SK-N-SH (cell line): ENCODE measurements at regions not wholly inside any gene's neighbourhood (a gene's known extent, or its start where the extent isn't known, plus 50 kb on each side); places are given as distances from the start of the nearest gene placed in this dataset.

Experiments
- CTCF ChIA-PET: fragments of 300-600, 350-600 bp; formaldehyde crosslinking; extraction: SDS; loops from one replicate; lab custom pipeline; 2021; lab: Yijun Ruan, JAX
- POLR2A ChIA-PET: fragments of 350-600 bp; sonication (Branson Sonifier 250); formaldehyde crosslinking; extraction: SDS; loops from one replicate; lab custom pipeline; 2020; ENCODE audit warnings: antibody characterized with exemption, inconsistent platforms; lab: Yijun Ruan, JAX
- DNase-seq: peaks from one replicate; pipeline ENCODE4 v3.0.0; 2012
- H2AFZ ChIP-seq: fragments of 200-600 bp; sonication (generic); 2 replicates; pipeline ENCODE4 v1.8.1; 2016; ENCODE audit warnings: antibody characterized with exemption, mild to moderate bottlenecking, low read depth
- H3F3A ChIP-seq: fragments of 200-600 bp; sonication (generic); replicated peaks from 2 replicates; pipeline ENCODE3; 2016; ENCODE audit warnings: antibody characterized with exemption, mild to moderate bottlenecking; ENCODE audit not compliant: insufficient read depth
- H3K27ac ChIP-seq, 2 experiments: fragments of 200-500 bp in 1 of 2; fragments of 200-600 bp in 1 of 2; sonication (Bioruptor generic) in 1 of 2; sonication (generic), shearing (Covaris generic) in 1 of 2; 2 replicates each; pipeline versions ENCODE4 v1.5.1 to v1.6.1; 2014 to 2016; ENCODE audit warnings: low read depth in 2 of 2, inconsistent platforms in 1 of 2, low read length in 1 of 2, mild to moderate bottlenecking in 1 of 2, mixed read lengths in 1 of 2
- H3K27me3 ChIP-seq: fragments of 200-600 bp; sonication (generic), shearing (Covaris generic); 2 replicates; pipeline ENCODE4 v1.6.1; 2016; ENCODE audit warnings: mixed run types; ENCODE audit not compliant: insufficient read depth
- H3K36me3 ChIP-seq, 2 experiments: fragments of 200-500 bp in 1 of 2; fragments of 200-600 bp in 1 of 2; sonication (Bioruptor generic) in 1 of 2; sonication (generic) in 1 of 2; replicated peaks in 1 of 2; 2 replicates each; pipeline versions ENCODE3 to v1.5.1; 2014 to 2016; ENCODE audit warnings: low read length in 1 of 2, mild to moderate bottlenecking in 1 of 2; ENCODE audit not compliant: insufficient read depth in 2 of 2, control insufficient read depth in 1 of 2
- H3K4me1 ChIP-seq, 2 experiments: fragments of 200-500 bp in 1 of 2; fragments of 200-600 bp in 1 of 2; sonication (Bioruptor generic) in 1 of 2; sonication (generic), shearing (Covaris generic) in 1 of 2; 2 replicates each; pipeline versions ENCODE4 v1.5.1 to v1.6.1; 2014 to 2016; ENCODE audit warnings: low read depth in 1 of 2, low read length in 1 of 2, mixed run types in 1 of 2; ENCODE audit not compliant: insufficient read depth in 2 of 2, control insufficient read depth in 1 of 2
- H3K4me2 ChIP-seq: fragments of 200-600 bp; sonication (generic), shearing (Covaris generic); 2 replicates; pipeline ENCODE4 v1.6.1; 2017; ENCODE audit warnings: mixed run types
- H3K4me3 ChIP-seq, 2 experiments: fragments of 200-500 bp in 1 of 2; fragments of 200-600 bp in 1 of 2; sonication (Bioruptor generic) in 1 of 2; sonication (generic), shearing (Covaris generic) in 1 of 2; 2 replicates each; pipeline versions ENCODE4 v1.5.1 to v1.8.1; 2014 to 2016; ENCODE audit warnings: low read depth in 2 of 2, inconsistent platforms in 1 of 2, low read length in 1 of 2, mild to moderate bottlenecking in 1 of 2, mixed read lengths in 1 of 2, moderate library complexity in 1 of 2
- H3K79me2 ChIP-seq: fragments of 200-600 bp; sonication (generic); 2 replicates; pipeline ENCODE4 v1.8.1; 2017; ENCODE audit warnings: mild to moderate bottlenecking; ENCODE audit not compliant: insufficient read depth
- H3K9ac ChIP-seq: fragments of 200-600 bp; sonication (generic); 2 replicates; pipeline ENCODE4 v1.6.1; 2017; ENCODE audit warnings: mixed run types
- H3K9me2 ChIP-seq: fragments of 200-600 bp; sonication (generic); 2 replicates; pipeline ENCODE4 v1.6.1; 2017; ENCODE audit warnings: mixed run types
- H3K9me3 ChIP-seq: fragments of 200-600 bp; sonication (generic); 2 replicates; pipeline ENCODE4 v1.6.1; 2017; ENCODE audit warnings: mixed run types, mild to moderate bottlenecking, moderate library complexity
- H4K20me1 ChIP-seq: fragments of 200-600 bp; sonication (generic); 2 replicates; pipeline ENCODE4 v1.6.1; 2017; ENCODE audit warnings: mild to moderate bottlenecking, mixed run types; ENCODE audit not compliant: insufficient read depth
- ELF1 ChIP-seq: IDR thresholded peaks from 2 replicates; pipeline ENCODE4 v1.4.0; 2012
- EP300 ChIP-seq, 2 experiments: IDR thresholded peaks; 2 replicates each; pipeline versions ENCODE4 v1.4.0 to v1.6.1; 2012; ENCODE audit warnings: borderline replicate concordance in 1 of 2, low read depth in 1 of 2, low read length in 1 of 2
- EZH2phosphoT487 ChIP-seq: fragments of 200-600 bp; sonication (generic); IDR thresholded peaks from 2 replicates; pipeline ENCODE4 v1.6.1; 2017; ENCODE audit warnings: low read depth, mixed run types, mild to moderate bottlenecking, antibody characterized with exemption, moderate library complexity, borderline replicate concordance
- FOSL2 ChIP-seq: IDR thresholded peaks from 2 replicates; pipeline ENCODE4 v1.4.0; 2012; ENCODE audit warnings: low read depth, mild to moderate bottlenecking, moderate library complexity, borderline replicate concordance
- FOXJ3 ChIP-seq: sonication (generic); formaldehyde crosslinking; IDR thresholded peaks from 2 replicates; pipeline ENCODE4 v1.5.1; 2020; ENCODE audit warnings: mild to moderate bottlenecking, missing genetic modification reagents
- GABPA ChIP-seq: IDR thresholded peaks from 2 replicates; pipeline ENCODE4 v1.4.0; 2012; ENCODE audit warnings: low read depth, mild to moderate bottlenecking
- JUND ChIP-seq: IDR thresholded peaks from 2 replicates; pipeline ENCODE4 v1.4.0; 2012
- POLR2AphosphoS5 ChIP-seq: IDR thresholded peaks from 2 replicates; pipeline ENCODE4 v1.6.1; 2012; ENCODE audit warnings: low read depth, low read length
- SIN3A ChIP-seq: IDR thresholded peaks from 2 replicates; pipeline ENCODE4 v1.6.1; 2012; ENCODE audit warnings: low read depth, mild to moderate bottlenecking, low read length, moderate library complexity, borderline replicate concordance
- SMC3 ChIP-seq: IDR thresholded peaks from 2 replicates; pipeline ENCODE4 v1.6.1; 2012; ENCODE audit warnings: low read depth, low read length, improper control_type of control experiment
- TCF12 ChIP-seq: IDR thresholded peaks from 2 replicates; pipeline ENCODE4 v1.4.0; 2012
- TEAD4 ChIP-seq: IDR thresholded peaks from 2 replicates; pipeline ENCODE4 v1.4.0; 2012; ENCODE audit warnings: mild to moderate bottlenecking, borderline replicate concordance; ENCODE audit not compliant: insufficient read depth
- WGBS: methylation state at CpG from one replicate; pipeline ENCODE4 v1.1.6; 2017; ENCODE audit warnings: low lambda C conversion rate; 5-methylcytosine and 5-hydroxymethylcytosine counted together
- TF ChIP-seq, protein P1 (sequence below): IDR thresholded peaks from 2 replicates; pipeline ENCODE4 v1.6.1; 2012; ENCODE audit warnings: mild to moderate bottlenecking, low read depth, low read length, moderate library complexity
- TF ChIP-seq, protein P2 (sequence below): IDR thresholded peaks from 2 replicates; pipeline ENCODE4 v1.4.0; 2012; ENCODE audit warnings: low read depth
- TF ChIP-seq, protein P3 (sequence below): fragments of 200-600 bp; sonication (generic); IDR thresholded peaks from 2 replicates; pipeline ENCODE4 v1.6.1; 2017; ENCODE audit warnings: antibody characterized with exemption, mild to moderate bottlenecking, moderate library complexity
- TF ChIP-seq, protein P4 (sequence below): fragments of 150-350 bp; IDR thresholded peaks from 2 replicates; pipeline ENCODE4 v1.6.1; 2016; ENCODE audit warnings: mild to moderate bottlenecking, low read depth, low read length

DNA sequence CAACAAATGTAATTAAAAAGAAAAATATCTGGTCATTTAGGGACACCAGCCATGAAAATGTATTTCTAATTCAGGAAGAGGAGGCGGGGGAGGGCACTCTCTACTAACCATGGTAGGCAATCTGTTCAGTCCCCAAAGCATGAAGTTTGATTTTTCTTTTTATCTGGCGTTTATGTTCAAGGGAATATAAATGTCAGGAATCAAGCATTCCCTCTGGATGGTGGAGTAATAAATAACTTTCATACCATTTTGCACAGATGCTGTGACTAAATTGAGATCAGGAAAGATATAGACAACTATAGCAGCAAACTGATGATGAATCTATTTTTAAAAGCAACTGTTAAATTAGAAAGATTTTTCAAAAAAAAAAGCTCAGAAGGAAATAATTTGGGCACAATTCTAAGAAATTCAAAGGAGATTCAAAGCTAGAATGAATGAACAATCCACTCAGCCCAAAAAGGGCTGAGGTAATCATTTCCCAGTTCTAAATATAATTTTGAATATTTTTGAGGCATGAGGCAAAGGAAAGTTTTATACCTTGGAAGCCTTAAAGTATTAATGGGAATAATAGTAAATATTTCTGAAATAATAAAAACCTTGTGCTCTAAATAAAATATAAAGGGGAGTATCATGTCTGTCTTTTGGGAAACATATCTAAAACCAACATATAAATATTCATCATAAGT, 146.4 kb upstream of the POU2AF2 start (continued):
- TF ChIP-seq, protein P1, sequence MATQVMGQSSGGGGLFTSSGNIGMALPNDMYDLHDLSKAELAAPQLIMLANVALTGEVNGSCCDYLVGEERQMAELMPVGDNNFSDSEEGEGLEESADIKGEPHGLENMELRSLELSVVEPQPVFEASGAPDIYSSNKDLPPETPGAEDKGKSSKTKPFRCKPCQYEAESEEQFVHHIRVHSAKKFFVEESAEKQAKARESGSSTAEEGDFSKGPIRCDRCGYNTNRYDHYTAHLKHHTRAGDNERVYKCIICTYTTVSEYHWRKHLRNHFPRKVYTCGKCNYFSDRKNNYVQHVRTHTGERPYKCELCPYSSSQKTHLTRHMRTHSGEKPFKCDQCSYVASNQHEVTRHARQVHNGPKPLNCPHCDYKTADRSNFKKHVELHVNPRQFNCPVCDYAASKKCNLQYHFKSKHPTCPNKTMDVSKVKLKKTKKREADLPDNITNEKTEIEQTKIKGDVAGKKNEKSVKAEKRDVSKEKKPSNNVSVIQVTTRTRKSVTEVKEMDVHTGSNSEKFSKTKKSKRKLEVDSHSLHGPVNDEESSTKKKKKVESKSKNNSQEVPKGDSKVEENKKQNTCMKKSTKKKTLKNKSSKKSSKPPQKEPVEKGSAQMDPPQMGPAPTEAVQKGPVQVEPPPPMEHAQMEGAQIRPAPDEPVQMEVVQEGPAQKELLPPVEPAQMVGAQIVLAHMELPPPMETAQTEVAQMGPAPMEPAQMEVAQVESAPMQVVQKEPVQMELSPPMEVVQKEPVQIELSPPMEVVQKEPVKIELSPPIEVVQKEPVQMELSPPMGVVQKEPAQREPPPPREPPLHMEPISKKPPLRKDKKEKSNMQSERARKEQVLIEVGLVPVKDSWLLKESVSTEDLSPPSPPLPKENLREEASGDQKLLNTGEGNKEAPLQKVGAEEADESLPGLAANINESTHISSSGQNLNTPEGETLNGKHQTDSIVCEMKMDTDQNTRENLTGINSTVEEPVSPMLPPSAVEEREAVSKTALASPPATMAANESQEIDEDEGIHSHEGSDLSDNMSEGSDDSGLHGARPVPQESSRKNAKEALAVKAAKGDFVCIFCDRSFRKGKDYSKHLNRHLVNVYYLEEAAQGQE = no peak
- TF ChIP-seq EP300 (IDR thresholded peaks at IDR 0.05; ENCODE audit: borderline replicate concordance in 1 of 2, low read depth in 1 of 2, low read length in 1 of 2) (no peak), EZH2phosphoT487 (no peak), TEAD4 (no peak), JUND (no peak), SIN3A (no peak)

DNA sequence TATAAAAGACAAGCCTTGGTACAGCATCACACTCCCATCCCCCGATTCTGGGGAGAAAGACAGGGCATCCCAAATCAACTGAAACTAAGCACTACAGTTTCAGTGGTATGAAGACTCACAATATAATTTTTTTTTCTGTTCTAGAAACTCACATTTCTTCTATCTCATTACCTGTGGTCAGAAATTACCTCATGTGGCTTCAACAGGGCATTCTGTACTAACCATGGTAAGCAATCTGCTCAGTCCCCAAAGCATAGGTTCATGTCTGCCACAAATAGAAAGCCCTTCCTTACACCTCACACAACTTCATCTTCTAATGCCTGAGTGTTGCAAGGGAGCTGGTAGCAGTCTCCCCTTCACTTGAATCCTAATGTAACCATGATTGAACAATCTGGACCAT, 147.4 kb upstream of the POU2AF2 start:
- 63% methylated on average over 1 of the region's 1 CpG for WGBS
- Histone ChIP-seq H3K4me3 (no peak overlapping the region), H3K79me2 (no peaks in the 10 kb centered on the region), H3K4me2 (no peak overlapping the region), H4K20me1 (no peaks in the 10 kb centered on the region), H3K9ac (no peak overlapping the region), H2AFZ (no peak overlapping the region), H3K9me3 (no peaks in the 10 kb centered on the region), H3K36me3 (no peaks in the 10 kb centered on the region), H3F3A (no peaks in the 10 kb centered on the region), H3K9me2 (no peaks in the 10 kb centered on the region; the same call in 1 of the 2 replicates), H3K4me1 (no peaks in the 10 kb centered on the region; a peak in 1 of 4 replicates), H3K27me3 (no peaks in the 10 kb centered on the region), H3K27ac (no peak overlapping the region)
- POLR2A ChIA-PET = no interaction called here
- no peak for TF ChIP-seq TCF12
- no peak for TF ChIP-seq EP300 (IDR thresholded peaks at IDR 0.05; ENCODE audit: borderline replicate concordance in 1 of 2, low read depth in 1 of 2, low read length in 1 of 2)
- no peak for TF ChIP-seq POLR2AphosphoS5
- CTCF ChIA-PET = no interaction called here
- no peak for DNase-seq

DNA sequence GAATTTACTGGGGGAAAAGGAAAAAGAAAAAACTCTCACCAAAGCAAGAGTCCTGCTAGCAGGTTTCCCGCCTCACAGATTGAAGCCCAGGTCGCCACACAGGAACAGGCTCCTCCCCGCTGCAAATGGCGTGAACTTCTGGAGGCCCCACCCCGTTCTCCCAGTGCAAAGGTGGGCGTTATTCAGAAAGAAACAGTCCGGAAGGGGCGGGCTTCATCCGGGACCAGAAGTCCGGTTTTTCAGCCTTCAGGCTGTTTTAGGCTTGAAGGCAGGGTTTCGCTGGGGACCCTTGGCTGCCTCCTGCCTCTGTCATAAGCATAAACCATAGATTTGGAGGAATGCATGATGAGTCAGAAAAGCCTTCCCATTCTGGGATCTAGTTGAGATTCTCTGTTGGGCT, 148.3 kb upstream of the POU2AF2 start:
- H3K9me2 ChIP-seq = no peaks in the 10 kb centered on the region; the same call in 1 of the 2 replicates
- H2AFZ ChIP-seq = no peak overlapping the region
- no peak overlapping the region for H3K4me3 ChIP-seq
- H3K27me3 ChIP-seq = no peaks in the 10 kb centered on the region
- H3F3A ChIP-seq = no peaks in the 10 kb centered on the region
- ChIA-PET POLR2A (no interaction called here), CTCF (no interaction called here)
- H3K9me3 ChIP-seq = no peaks in the 10 kb centered on the region
- no peaks in the 10 kb centered on the region; a peak in 1 of 4 replicates for H3K4me1 ChIP-seq
- no peak overlapping the region for H3K4me2 ChIP-seq
- no peaks in the 10 kb centered on the region for H4K20me1 ChIP-seq
- DNase-seq = no peak
- no peak overlapping the region for H3K27ac ChIP-seq
- H3K9ac ChIP-seq = no peak overlapping the region
- no peaks in the 10 kb centered on the region for H3K79me2 ChIP-seq
- WGBS = 76% methylated on average over 11 of the region's 11 CpGs
- no peaks in the 10 kb centered on the region for H3K36me3 ChIP-seq
- TF ChIP-seq FOXJ3 (CRISPR knock-in tag) = no peak
- TF ChIP-seq FOSL2 = no peak
- no peak for TF ChIP-seq ELF1
- TF ChIP-seq EP300 (IDR thresholded peaks at IDR 0.05; ENCODE audit: borderline replicate concordance in 1 of 2, low read depth in 1 of 2, low read length in 1 of 2) = no peak
- no peak for TF ChIP-seq SMC3
- TF ChIP-seq, protein P2, sequence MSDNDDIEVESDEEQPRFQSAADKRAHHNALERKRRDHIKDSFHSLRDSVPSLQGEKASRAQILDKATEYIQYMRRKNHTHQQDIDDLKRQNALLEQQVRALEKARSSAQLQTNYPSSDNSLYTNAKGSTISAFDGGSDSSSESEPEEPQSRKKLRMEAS = no peak
- TF ChIP-seq, protein P3, sequence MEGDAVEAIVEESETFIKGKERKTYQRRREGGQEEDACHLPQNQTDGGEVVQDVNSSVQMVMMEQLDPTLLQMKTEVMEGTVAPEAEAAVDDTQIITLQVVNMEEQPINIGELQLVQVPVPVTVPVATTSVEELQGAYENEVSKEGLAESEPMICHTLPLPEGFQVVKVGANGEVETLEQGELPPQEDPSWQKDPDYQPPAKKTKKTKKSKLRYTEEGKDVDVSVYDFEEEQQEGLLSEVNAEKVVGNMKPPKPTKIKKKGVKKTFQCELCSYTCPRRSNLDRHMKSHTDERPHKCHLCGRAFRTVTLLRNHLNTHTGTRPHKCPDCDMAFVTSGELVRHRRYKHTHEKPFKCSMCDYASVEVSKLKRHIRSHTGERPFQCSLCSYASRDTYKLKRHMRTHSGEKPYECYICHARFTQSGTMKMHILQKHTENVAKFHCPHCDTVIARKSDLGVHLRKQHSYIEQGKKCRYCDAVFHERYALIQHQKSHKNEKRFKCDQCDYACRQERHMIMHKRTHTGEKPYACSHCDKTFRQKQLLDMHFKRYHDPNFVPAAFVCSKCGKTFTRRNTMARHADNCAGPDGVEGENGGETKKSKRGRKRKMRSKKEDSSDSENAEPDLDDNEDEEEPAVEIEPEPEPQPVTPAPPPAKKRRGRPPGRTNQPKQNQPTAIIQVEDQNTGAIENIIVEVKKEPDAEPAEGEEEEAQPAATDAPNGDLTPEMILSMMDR = no peak
- TF ChIP-seq, protein P4, sequence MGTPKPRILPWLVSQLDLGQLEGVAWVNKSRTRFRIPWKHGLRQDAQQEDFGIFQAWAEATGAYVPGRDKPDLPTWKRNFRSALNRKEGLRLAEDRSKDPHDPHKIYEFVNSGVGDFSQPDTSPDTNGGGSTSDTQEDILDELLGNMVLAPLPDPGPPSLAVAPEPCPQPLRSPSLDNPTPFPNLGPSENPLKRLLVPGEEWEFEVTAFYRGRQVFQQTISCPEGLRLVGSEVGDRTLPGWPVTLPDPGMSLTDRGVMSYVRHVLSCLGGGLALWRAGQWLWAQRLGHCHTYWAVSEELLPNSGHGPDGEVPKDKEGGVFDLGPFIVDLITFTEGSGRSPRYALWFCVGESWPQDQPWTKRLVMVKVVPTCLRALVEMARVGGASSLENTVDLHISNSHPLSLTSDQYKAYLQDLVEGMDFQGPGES = no peak
- no peak for TF ChIP-seq GABPA
- no peak for TF ChIP-seq EZH2phosphoT487
- no peak for TF ChIP-seq SIN3A
